ENCODE measurements at regions not wholly inside any gene's neighbourhood (a gene's known extent, or its start where the extent isn't known, plus 50 kb on each side); places are given as distances from the start of the nearest gene placed in this dataset.

- no peak overlapping the region for H3K27ac ChIP-seq (ENCODE audit: low read length)
- no peak for ATAC-seq
- H3K4me1 ChIP-seq (ENCODE audit: control insufficient read depth, insufficient read depth, low read length) = no peaks in the 10 kb centered on the region
- H3K27me3 ChIP-seq (ENCODE audit: control insufficient read depth, insufficient read depth, low read length) = no peaks in the 10 kb centered on the region
- intact Hi-C loops (cut with micrococcal nuclease; ENCODE audit: unreplicated experiment) (no loop called here), in situ Hi-C loops (cut with HindIII; ENCODE audit: low pct_unique_long_range_greater_than_20kb, low sequenced_read_pairs) (no loop called here)
- CTCF ChIA-PET = no interaction called here
- no peak for TF ChIP-seq CTCF (IDR thresholded peaks at IDR 0.05)
- TF ChIP-seq SIN3A (IDR thresholded peaks at IDR 0.05; ENCODE audit: borderline replicate concordance, insufficient read depth, low read depth, low read length) = no peak
- TF ChIP-seq REST (IDR thresholded peaks at IDR 0.05; ENCODE audit: insufficient read depth in 1 of 2, low read depth in 2 of 2, low read length in 1 of 2) = no peak
- no peak for TF ChIP-seq TCF7L2 (IDR thresholded peaks at IDR 0.05; ENCODE audit: low read depth, low read length)
- no peak for TF ChIP-seq POLR2AphosphoS5 (IDR thresholded peaks at IDR 0.05; ENCODE audit: low read depth, low read length)
- no TSS peak for BruUV-seq (replicated peaks)
- no peak overlapping the region for H3K4me3 ChIP-seq (ENCODE audit: low read depth in 2 of 2, low read length in 2 of 2)
- no peaks in the 10 kb centered on the region; the same call in 1 of the 2 replicates for H3K9me3 ChIP-seq (ENCODE audit: control insufficient read depth, insufficient read depth, low read depth, low read length)
- DNase-seq (ENCODE audit: low read depth, low spot score) = no peak
- H3K36me3 ChIP-seq (ENCODE audit: control insufficient read depth, insufficient read depth, low read length) = no peaks in the 10 kb centered on the region
- POLR2A ChIA-PET = no interaction called here
Measured at GRCh38 chr3:103706671-103707070, 1271.9 kb downstream of the ZPLD1 start.

DNA sequence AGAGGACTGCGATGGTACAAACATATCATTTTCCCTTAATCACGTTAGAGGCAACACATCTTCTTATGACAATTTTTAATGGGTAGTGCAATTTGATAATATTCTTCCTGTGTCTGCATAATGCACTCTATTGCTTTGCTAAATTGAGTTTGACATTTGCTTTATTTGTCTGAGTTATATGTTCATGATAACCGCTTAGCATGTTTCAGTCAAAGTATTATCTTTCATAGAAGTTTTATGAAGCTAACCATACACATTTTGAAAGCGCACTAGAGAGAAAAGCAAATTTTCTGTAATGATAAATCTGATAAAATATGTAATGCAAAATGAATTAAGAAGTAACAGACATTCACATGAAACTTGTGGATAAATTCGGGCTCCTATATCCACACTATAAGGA is 1276.9 kb downstream of the ZPLD1 start:
- Histone ChIP-seq H3K27me3 (ENCODE audit: control insufficient read depth, insufficient read depth, low read length) (no peaks in the 10 kb centered on the region), H3K4me3 (ENCODE audit: low read depth in 2 of 2, low read length in 2 of 2) (no peak overlapping the region), H3K27ac (ENCODE audit: low read length) (no peak overlapping the region), H3K9me3 (ENCODE audit: control insufficient read depth, insufficient read depth, low read depth, low read length) (no peaks in the 10 kb centered on the region; the same call in 1 of the 2 replicates), H3K4me1 (ENCODE audit: control insufficient read depth, insufficient read depth, low read length) (no peaks in the 10 kb centered on the region), H3K36me3 (ENCODE audit: control insufficient read depth, insufficient read depth, low read length) (no peaks in the 10 kb centered on the region)
- no TSS peak for BruUV-seq (replicated peaks)
- no peak for DNase-seq (ENCODE audit: low read depth, low spot score)
- ChIA-PET CTCF (no interaction called here), POLR2A (no interaction called here)
- in situ Hi-C loops (cut with HindIII; ENCODE audit: low pct_unique_long_range_greater_than_20kb, low sequenced_read_pairs) = no loop called here
- TF ChIP-seq TCF7L2 (IDR thresholded peaks at IDR 0.05; ENCODE audit: low read depth, low read length) (no peak), POLR2AphosphoS5 (IDR thresholded peaks at IDR 0.05; ENCODE audit: low read depth, low read length) (no peak), CTCF (IDR thresholded peaks at IDR 0.05) (no peak)
- intact Hi-C loops (cut with micrococcal nuclease; ENCODE audit: unreplicated experiment) = no loop called here
- no peak for ATAC-seq
